HG02588 (cell line): ENCODE measurements at regions not wholly inside any gene's neighbourhood (a gene's known extent, or its start where the extent isn't known, plus 50 kb on each side); places are given as distances from the start of the nearest gene placed in this dataset.

Source experiments
- ATAC-seq: cut with Tn5 transposase; IDR thresholded peaks from one replicate; pipeline ENCODE4 v1.9.1; 2021; ENCODE audit warnings: mild to moderate bottlenecking, moderate library complexity; ENCODE audit not compliant: unreplicated experiment

DNA sequence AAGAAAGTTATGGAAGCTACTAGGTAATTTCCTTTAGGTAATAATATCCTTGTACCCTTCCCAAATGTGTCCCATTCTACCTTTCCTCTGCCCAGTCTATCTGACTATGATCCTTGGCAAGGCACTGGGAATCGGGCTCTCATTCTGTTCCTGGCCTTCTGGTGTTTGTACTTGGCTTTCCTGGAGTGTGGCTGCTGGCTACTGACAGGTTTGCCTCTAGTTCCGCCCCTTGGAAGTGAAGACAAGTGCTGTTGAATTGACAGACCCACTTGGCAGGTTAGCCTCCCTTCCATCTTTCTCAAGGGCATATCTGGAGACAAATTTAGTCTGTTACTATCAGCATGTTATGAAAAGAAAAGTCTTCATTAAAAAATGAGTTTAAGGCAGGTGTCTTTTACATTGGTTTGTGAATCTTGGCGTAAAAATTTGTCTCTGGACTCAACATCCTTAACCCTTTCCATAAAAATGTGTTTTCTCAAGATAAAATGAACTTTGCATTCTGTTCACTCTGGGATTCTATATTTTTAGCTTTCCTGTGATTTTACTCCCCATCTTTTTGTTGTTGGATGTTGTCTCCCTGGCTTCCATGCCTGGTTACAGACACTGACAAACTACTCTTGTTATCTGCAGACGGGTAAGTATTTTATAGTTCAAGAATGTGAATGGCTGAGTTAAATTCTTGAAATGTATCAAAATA is 287.4 kb upstream of the PDGFD start:
- ATAC-seq: no peak

DNA sequence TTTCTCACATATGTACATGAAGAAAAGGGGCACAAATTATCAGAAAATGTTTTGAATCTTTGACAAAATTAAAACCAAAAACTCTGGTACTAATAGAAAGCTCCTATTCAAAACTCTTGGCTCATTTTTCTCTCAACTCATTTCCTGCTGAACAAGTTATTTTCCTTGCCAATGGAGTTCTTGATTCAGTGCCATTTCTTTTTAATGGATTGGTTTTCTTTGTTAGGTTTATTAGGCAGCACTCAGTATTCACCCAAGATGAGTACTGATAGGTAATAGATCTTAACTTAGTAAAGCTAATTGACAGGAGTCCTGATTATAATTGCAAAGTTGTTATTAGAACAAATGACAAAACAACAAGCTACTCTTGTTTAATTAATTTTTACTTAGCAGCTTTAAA is 279.4 kb upstream of the PDGFD start:
- ATAC-seq: no peak

DNA sequence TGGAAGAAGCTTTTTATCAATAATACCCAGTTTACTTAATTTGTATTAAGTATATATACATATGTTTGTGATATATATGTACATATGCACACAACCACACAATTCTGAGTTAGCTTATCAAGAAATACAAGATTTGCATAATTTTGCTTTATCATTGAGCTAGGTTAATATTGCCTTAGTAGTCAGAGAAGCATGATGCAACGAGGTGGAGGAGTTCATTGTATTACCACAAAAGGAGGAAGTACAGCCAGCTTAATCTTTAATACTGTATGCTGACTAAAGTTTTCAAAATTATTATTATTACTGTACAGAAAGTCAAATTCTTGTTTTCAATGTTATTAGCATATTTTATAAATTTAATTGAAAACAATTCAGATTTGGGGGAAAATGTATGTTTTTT is 278.4 kb upstream of the PDGFD start:
- no peak for ATAC-seq

DNA sequence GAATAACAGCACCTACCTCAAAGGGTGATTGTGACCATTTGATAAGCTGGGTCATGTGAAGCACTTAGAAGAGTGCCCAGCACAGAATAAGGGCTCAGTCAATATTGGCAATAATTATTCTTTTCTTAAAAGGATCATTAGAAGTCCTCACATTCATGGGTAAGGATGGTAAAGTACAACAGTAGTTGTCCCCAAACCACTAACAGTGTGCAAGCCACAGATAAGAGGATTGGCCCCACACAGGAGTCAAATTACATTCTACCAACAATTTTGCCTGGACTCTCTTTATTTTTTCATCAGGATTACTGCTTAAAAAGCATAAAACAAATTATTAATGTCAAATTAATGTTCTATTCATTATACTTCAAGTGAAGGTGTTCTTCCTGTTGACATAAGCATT is 271.5 kb upstream of the PDGFD start:
- no peak for ATAC-seq

DNA sequence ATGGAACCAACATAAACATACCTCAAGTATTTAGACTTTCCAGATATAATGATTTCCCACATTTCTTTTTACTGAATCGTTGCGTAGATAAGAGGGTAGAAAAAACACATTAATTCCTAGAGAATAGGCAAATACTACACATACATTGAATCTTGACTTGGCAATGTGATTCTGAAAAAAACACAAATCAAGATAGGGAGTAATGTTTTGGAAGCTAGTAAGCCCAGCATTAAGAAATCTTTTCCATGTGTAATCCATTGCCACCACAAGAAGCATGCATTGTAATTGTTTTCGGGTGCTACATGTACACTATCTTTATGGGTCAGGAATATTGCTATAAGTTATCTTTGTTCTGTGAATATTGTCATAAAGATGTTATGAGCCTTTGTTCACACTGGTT is 269.8 kb upstream of the PDGFD start:
- ATAC-seq: no peak

DNA sequence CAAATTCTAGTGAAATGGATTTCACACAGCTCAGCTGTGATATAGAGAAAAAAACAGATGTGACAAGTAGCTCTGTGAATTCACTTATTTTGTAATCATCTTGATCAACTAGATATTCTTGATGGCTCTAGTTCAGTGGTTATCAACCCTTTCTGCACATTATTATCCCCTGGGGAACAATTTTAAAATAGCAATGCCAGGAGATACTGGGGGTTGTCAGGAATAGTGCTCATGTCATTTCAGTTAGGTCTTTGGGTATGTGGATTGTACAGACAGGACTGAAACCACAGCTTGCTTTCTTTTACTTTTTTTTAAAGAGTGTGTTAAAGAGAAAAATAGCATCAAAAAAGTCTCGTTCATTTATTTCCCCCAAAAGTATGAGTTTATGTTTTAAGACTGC is 269.0 kb upstream of the PDGFD start:
- no peak for ATAC-seq

DNA sequence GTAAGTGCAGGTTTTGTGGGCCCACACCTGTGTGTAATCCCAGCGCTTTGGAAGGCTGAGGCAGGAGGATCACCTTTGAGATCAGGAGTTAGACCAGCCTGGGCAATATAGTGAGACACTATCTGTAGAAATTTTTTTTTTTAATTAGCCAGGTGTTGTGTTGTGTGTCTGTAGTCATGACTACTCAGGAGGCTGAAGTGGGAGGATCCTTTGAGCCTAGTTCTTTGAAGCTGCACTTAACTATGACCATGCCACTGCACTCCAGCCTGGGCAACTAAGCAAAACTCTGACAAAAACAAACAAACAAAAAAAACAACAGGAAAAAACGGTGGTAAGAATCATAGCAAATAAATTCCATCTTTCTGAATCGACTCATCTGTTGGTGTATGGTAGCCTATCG is 268.6 kb upstream of the PDGFD start:
- no peak for ATAC-seq

DNA sequence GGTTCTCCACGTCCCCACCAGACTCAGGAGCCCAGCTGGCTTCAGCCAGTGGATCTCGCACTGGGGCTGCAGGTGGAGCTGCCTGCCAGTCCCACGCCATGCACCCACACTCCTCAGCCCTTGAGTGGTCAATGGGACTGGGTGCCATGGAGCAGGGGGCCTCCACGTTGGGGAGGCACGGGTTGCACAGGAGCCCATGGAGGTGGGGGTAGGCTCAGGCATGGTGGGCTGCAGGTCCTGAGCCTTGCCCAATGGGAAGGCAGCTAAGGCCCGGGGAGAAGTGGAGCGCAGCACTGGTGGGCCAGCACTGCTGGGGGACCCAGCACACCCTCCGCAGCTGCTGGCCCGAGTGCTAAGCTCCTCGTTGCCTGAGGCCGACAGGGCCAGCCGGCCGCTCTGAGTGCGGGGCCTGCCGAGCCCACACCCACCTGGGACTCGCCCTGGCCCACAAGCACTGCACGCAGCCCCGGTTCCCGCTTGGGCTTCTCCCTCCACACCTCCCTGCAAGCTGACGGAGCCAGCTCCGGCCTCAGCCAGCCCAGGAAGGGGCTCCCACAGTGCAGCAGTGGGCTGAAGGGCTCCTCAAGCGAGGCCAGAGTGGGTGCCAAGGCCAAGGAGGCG is 258.5 kb upstream of the PDGFD start:
- ATAC-seq: no peak

DNA sequence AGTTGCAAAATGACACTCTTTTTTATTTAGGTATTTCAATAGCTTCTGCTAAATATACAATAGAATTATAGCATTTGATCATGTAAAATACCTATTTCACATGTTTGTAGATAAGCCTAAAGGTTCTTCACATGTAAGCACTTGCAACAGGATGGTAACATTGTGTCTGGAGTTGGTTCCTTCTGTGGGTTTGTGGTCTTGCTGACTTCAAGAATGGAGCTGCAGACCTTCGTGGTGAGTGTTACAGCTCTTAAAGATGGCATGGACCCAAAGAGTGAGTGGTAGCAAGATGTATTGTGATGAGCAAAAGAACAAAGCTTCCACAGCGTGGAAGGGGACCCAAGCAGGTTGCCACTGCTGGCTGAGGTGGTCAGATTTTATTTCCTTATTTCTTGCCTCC is 246.4 kb upstream of the PDGFD start:
- no peak for ATAC-seq

DNA sequence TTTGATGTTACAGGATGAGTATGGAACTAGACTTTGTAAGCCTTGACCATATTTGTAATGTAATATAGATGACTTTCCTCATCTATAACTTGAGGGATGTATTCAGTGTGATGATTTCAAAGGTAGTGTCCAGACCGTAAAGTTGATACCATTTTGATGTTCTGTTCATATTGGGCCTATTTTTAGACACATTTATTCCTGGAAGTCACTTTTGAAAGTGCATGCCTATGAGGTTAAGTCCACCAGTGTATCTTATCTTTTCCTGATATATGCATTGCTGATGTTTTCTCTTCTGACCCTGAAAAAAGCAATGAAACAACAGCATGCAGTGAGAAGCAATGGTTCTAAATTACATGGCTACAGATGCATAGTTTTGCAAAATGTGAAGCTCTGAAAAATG is 244.7 kb upstream of the PDGFD start:
- no peak for ATAC-seq

DNA sequence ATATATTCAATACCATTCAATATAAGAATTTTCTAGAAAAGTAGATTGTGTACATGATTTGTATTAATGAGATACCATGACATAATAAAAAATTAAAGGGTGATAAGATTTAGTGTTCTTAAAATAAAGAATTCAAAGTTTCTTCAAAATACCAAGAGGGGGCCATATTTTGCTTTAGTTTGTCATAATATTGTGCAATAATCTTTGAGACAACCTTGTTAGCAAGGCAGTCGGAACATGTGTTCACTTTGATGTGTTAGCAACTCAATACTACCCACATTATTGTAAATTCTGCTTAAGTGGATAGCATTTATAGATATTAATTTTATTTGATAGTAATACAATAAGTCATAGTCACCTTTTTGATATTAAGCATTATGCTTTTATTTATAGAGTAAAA is 241.3 kb upstream of the PDGFD start:
- ATAC-seq: no peak

DNA sequence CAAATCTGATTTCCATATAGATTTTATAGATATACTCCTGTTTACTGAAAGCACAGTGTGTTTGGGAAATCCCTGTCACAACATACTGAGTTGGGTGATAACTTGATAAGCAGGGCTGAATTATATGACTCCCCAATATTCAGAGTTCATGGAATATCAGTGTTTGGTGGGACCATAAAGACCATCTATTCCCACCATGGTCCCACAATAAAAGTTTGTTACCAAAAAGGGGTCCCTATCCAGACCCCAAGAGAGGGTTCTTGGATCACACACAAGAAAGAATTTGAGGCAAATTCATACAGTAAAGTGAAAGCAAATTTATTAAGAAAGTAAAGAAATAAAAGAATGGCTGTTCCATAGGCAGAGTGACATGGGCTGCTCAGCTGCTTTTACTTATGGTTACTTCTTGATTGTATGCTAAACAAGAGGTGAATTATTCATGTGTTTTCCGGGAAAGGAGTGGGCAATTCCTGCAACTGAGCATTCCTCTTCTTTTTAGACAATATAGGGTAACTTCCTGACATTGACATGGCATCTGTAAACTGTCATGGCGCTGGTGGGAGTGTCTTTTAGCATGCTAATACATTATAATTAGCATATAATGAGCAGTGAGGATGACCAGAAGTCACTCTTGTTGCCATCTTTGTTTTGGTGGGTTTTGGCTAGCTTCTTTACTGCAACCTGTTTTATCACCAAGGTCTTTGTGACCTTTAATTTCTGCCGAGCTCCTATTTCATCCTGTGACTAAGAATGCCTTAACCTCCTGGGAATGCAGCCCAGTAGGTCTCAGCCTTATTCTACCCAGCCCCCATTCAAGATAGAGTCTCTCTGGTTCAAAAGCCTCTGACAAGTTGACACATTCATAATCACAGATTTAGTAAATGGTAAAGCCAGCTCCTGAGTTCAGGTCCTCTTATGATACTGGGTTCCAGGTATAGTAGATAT is 240.6 kb upstream of the PDGFD start:
- no peak for ATAC-seq

DNA sequence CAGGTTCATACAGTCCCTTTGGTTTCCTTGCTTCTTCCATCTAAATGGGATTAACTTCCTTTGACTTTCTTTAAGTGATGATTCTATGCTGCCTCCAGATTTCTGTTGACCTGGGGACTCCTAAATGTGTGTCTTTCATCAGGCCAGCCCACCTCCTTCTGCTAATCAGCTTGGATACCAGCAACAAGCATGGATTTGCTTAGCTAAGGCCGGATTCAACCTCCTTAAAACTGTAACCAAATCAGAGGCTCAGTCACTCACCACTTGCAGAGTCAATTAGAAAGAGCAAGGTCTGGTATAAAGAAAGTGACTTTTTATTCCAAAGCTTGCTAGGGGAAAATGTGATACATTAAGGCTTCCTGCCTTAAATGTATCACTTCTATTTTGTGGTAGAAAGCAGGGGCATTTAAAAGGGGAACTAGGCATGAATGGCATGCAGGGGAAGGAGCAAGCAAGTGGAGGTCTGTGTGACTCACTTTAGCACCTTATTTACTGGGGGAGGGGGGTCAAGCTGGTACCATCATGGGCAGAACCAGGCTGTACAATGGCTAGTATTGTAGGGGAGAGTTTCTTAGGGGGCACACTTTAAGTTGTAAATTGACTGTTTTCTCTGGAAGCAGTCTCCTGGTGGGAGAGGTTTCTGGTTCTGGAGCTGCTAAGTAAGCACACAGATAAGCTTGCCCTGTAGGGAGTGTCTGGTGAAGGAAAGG is 239.0 kb upstream of the PDGFD start:
- ATAC-seq: no peak

DNA sequence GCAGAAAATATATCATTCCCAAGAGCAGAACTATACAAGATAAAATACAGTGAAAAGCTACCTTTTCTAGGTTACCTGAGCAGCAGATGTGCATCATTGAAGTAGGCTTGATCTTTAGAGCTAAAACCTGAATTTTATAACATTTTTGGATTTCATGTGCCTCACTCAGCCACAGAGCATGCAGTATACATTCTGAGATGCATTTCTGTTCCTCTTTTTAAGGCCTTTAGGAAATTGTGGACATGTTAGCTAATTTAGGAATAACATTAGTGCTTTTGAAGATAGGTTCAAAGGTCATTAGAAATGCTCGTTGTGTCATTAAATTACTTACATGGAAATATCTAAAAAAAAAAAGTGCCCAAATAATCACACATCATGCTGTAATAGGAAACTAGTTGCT is 230.6 kb upstream of the PDGFD start:
- ATAC-seq: no peak

DNA sequence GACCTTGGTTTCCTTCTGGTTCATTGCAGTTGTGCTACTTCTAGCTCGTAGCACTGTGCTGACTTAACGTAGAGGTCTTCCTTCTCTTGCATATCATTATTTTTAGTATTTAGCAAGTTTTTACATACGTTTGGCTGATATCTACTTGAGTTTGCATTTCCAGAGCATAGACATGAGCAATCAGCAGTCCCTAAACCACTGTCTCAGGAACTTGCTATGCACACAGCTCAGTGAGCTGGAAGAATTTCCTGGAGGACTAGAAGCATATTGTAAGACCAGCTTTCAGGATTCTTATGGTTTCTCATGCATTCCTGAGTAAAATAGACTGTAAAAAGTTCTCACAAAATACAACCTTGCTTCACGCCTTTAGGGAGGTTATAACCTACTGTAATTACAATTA is 226.7 kb upstream of the PDGFD start:
- no peak for ATAC-seq

DNA sequence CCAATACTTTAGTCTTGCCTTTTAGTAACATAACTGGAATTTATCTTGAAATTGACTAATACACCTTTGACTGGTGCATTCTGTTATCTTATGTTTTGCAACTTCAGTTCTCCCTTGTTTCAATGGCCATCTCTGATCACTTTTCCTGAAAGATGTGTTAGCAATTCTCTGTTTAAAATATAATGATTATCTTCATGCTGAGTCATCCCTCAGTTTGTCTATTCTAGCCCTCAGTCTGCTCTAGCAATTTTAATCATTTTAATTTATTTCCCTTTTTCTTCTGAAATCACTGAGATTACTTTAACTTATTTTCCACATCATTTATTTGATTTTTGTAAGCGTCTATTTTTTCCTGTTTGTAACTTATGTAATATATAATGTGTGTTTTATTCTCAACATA is 221.9 kb upstream of the PDGFD start:
- ATAC-seq: no peak

DNA sequence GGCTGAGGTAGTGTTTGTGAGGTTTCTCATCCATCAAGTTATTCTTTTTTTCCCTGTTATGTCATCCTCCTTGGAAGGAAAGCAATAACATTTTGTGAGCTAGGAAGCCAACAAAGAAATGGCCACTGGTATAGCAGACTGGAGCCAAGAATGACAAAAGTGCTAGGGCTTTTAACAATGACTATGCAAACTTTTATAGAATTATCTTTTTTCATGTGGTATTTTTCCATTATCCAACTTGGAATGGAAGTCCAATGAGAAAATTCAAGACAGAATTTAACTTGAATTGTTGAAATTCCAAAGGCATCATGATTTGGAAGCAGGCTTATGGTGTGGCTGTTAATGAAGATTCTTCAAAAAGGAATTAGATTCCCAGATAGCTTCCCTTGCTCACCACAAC is 216.4 kb upstream of the PDGFD start:
- no peak for ATAC-seq

DNA sequence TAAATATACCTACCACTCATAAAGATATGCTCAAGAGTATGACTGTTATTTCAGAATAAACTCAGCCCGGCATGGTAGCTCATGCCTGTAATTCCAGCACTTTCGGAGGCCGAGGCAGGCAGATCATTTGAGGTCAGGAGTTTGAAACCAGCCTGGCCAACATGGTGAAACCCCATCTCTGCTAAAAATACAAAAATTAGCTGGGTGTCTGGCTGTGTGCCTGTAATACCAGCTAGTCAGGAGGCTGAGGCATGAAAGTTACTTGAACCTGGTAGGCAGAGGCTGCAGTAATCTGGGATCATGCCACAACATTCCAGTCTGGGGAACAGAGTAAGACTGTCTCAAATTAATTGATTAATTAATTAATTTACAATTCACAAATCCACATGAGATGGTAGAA is 208.2 kb upstream of the PDGFD start:
- ATAC-seq: no peak

DNA sequence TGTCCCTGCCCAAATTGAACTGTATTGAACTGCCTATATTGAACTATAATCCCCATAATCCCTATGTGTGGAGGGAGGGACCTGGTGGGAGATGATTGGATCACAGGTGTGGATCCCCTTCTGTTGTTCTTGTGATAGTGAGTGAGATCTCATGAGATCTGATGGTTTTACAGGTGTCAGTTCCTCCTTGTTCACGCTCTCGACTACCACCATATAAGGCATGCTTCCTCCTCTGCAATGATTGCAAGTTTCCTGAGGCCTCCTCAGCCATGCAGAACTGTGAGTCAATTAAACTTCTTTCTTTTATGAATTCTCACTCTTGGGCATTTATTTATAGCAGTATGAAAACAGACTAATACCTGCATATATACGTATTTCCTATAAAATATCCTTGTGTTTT is 206.5 kb upstream of the PDGFD start:
- peak; percentile 46 for ATAC-seq

DNA sequence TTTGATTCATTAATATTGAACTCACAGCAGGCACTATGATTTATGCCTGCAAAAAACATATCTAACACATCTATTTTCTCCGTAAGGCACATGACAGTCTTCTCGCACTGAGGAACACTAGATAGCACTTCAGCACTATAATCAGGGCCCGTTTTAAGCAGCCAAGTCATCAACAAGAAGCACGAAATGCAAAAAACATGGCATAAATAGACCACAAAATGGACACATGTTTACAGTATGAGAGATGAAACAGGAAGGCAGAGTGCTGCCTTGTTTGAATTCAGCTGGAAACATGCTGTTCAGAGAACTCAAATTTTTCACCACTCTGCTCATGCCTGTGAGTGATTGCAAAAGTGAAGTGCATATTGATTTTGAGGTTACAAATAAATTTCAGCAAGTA is 205.8 kb upstream of the PDGFD start:
- ATAC-seq: no peak

DNA sequence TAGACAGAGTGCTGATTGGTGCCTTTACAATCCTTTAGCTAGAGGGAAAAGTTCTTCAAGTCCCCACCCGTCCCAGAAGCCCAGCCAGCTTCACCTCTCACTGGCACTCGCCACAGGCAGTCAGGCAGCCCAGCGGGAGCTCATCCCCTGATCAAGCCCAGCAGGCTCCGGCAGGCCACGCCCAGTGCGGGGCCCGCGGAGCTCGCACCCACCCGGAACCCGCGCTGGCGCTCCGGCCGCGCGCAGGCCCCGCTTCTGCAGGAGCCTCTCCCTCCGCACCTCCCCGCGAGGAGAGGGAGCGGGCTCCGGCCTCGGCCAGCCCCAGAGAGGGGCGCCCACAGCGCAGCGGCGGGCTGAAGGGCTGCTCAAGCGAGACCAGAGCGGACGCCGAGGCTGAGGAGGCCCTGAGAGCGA is 202.4 kb upstream of the PDGFD start:
- no peak for ATAC-seq
